ENCODE measurements at regions not wholly inside any gene's neighbourhood (a gene's known extent, or its start where the extent isn't known, plus 50 kb on each side); places are given as distances from the start of the nearest gene placed in this dataset.

- H3K27ac ChIP-seq (ENCODE audit: insufficient read depth, low read length) = no peak overlapping the region
- no peak overlapping the region for H3K4me3 ChIP-seq (replicated peaks in 1 of 4; ENCODE audit: control extremely low read depth in 1 of 4, insufficient read depth in 1 of 4, low read depth in 3 of 4, low read length in 4 of 4)
- TF ChIP-seq EZH2 (IDR thresholded peaks at IDR 0.05; ENCODE audit: low read length, missing control alignments) (no peak), CTCF (conservative IDR thresholded peaks at IDR 0.05 in 1 of 2, IDR thresholded peaks at IDR 0.05 in 1 of 2; ENCODE audit: low read depth in 1 of 2, low read length in 2 of 2) (no peak)
- no peaks in the 10 kb centered on the region for H4K20me1 ChIP-seq (ENCODE audit: control insufficient read depth, extremely low read depth, insufficient read depth, low read length)
- no peaks in the 10 kb centered on the region for H3K4me1 ChIP-seq (ENCODE audit: control insufficient read depth, extremely low read depth, insufficient read depth, low read length)
- H3K9ac ChIP-seq (ENCODE audit: insufficient read depth, low read length) = no peak overlapping the region
- no peak overlapping the region for H2AFZ ChIP-seq (ENCODE audit: low read length)
- H3K9me3 ChIP-seq (ENCODE audit: control insufficient read depth, insufficient read depth, low read depth, low read length) = no peaks in the 10 kb centered on the region
- no peak overlapping the region for H3K4me2 ChIP-seq (ENCODE audit: extremely low read depth, insufficient read depth, low read length)
- DNase-seq (ENCODE audit: low read depth in 2 of 2) = no peak
- H3K27me3 ChIP-seq (ENCODE audit: control insufficient read depth, insufficient read depth, low read length) = no peaks in the 10 kb centered on the region
- H3K79me2 ChIP-seq (ENCODE audit: control insufficient read depth, insufficient read depth, low read length) = no peaks in the 10 kb centered on the region
- no peaks in the 10 kb centered on the region for H3K36me3 ChIP-seq (ENCODE audit: control insufficient read depth, insufficient read depth, low read length)
Observed at GRCh38 chr6:51411496-51412125, 592.9 kb downstream of the TFAP2B start.

- no peak overlapping the region for H3K4me3 ChIP-seq (replicated peaks in 1 of 4; ENCODE audit: control extremely low read depth in 1 of 4, insufficient read depth in 1 of 4, low read depth in 3 of 4, low read length in 4 of 4)
- no peak for DNase-seq (ENCODE audit: low read depth in 2 of 2)
- TF ChIP-seq EZH2 (IDR thresholded peaks at IDR 0.05; ENCODE audit: low read length, missing control alignments) = no peak
- TF ChIP-seq CTCF (conservative IDR thresholded peaks at IDR 0.05 in 1 of 2, IDR thresholded peaks at IDR 0.05 in 1 of 2; ENCODE audit: low read depth in 1 of 2, low read length in 2 of 2) = no peak
- no peaks in the 10 kb centered on the region for H3K4me1 ChIP-seq (ENCODE audit: control insufficient read depth, extremely low read depth, insufficient read depth, low read length)
- H3K4me2 ChIP-seq (ENCODE audit: extremely low read depth, insufficient read depth, low read length) = no peak overlapping the region
- H3K9me3 ChIP-seq (ENCODE audit: control insufficient read depth, insufficient read depth, low read depth, low read length) = no peaks in the 10 kb centered on the region
- H3K27me3 ChIP-seq (ENCODE audit: control insufficient read depth, insufficient read depth, low read length) = no peaks in the 10 kb centered on the region
- no peak overlapping the region for H3K9ac ChIP-seq (ENCODE audit: insufficient read depth, low read length)
- no peak overlapping the region for H3K27ac ChIP-seq (ENCODE audit: insufficient read depth, low read length)
- no peak overlapping the region for H2AFZ ChIP-seq (ENCODE audit: low read length)
- no peaks in the 10 kb centered on the region for H4K20me1 ChIP-seq (ENCODE audit: control insufficient read depth, extremely low read depth, insufficient read depth, low read length)
- H3K36me3 ChIP-seq (ENCODE audit: control insufficient read depth, insufficient read depth, low read length) = no peaks in the 10 kb centered on the region
- H3K79me2 ChIP-seq (ENCODE audit: control insufficient read depth, insufficient read depth, low read length) = no peaks in the 10 kb centered on the region
Observed at GRCh38 chr6:51414361-51414760, 595.7 kb downstream of the TFAP2B start.

- Histone ChIP-seq H3K4me2 (ENCODE audit: extremely low read depth, insufficient read depth, low read length) (no peak overlapping the region), H3K4me1 (ENCODE audit: control insufficient read depth, extremely low read depth, insufficient read depth, low read length) (no peaks in the 10 kb centered on the region), H3K79me2 (ENCODE audit: control insufficient read depth, insufficient read depth, low read length) (no peaks in the 10 kb centered on the region), H3K9ac (ENCODE audit: insufficient read depth, low read length) (no peak overlapping the region), H3K27ac (ENCODE audit: insufficient read depth, low read length) (no peak overlapping the region), H3K27me3 (ENCODE audit: control insufficient read depth, insufficient read depth, low read length) (no peaks in the 10 kb centered on the region), H3K4me3 (replicated peaks in 1 of 4; ENCODE audit: control extremely low read depth in 1 of 4, insufficient read depth in 1 of 4, low read depth in 3 of 4, low read length in 4 of 4) (no peak overlapping the region), H3K9me3 (ENCODE audit: control insufficient read depth, insufficient read depth, low read depth, low read length) (no peaks in the 10 kb centered on the region), H4K20me1 (ENCODE audit: control insufficient read depth, extremely low read depth, insufficient read depth, low read length) (no peaks in the 10 kb centered on the region), H2AFZ (ENCODE audit: low read length) (no peak overlapping the region), H3K36me3 (ENCODE audit: control insufficient read depth, insufficient read depth, low read length) (no peaks in the 10 kb centered on the region)
- DNase-seq (ENCODE audit: low read depth in 2 of 2) = no peak
- TF ChIP-seq CTCF (conservative IDR thresholded peaks at IDR 0.05 in 1 of 2, IDR thresholded peaks at IDR 0.05 in 1 of 2; ENCODE audit: low read depth in 1 of 2, low read length in 2 of 2) (no peak), EZH2 (IDR thresholded peaks at IDR 0.05; ENCODE audit: low read length, missing control alignments) (no peak)
Observed at GRCh38 chr6:51415501-51415900, 596.8 kb downstream of the TFAP2B start.
